Activated CD8-positive, alpha-beta T cell treated with anti-CD3 and anti-CD28 coated beads for 36 hours (primary cell): ENCODE measurements at regions not wholly inside any gene's neighbourhood (a gene's known extent, or its start where the extent isn't known, plus 50 kb on each side); places are given as distances from the start of the nearest gene placed in this dataset.

ENCODE experiments used
- ATAC-seq: fragments of 200-7000 bp; cut with Tn5 transposase; one replicate; pipeline ENCODE4 v1.10.0; 2021; ENCODE audit warnings: mild to moderate bottlenecking, moderate library complexity
- CTCF ChIA-PET: fragments of 350-600 bp; sonication (Branson Sonifier 250); formaldehyde crosslinking; loops from one replicate; lab custom pipeline; 2021; ENCODE audit warnings: antibody characterized with exemption; lab: Charles Lee
- POLR2A ChIA-PET: fragments of 350-600 bp; sonication (Branson Sonifier 250); formaldehyde crosslinking; loops from one replicate; lab custom pipeline; 2021; ENCODE audit warnings: antibody characterized with exemption; lab: Charles Lee
- DNase-seq: peaks from one replicate; pipeline ENCODE4 v3.0.0-alpha.2; 2020
- H3K27ac Mint-ChIP-seq: one replicate; pipeline ENCODE4 v1.8.0; 2021; ENCODE audit warnings: mild to moderate bottlenecking, mixed read lengths
- H3K27me3 Mint-ChIP-seq: one replicate; pipeline ENCODE4 v1.8.0; 2021; ENCODE audit warnings: mixed read lengths
- H3K36me3 Mint-ChIP-seq: one replicate; pipeline ENCODE4 v1.8.0; 2021; ENCODE audit warnings: low read depth, mixed read lengths
- H3K4me1 Mint-ChIP-seq: one replicate; pipeline ENCODE4 v1.8.0; 2021; ENCODE audit warnings: low read depth, mixed read lengths
- H3K4me3 Mint-ChIP-seq: one replicate; pipeline ENCODE4 v1.8.0; 2021; ENCODE audit warnings: mild to moderate bottlenecking, moderate library complexity, mixed read lengths
- H3K9me3 Mint-ChIP-seq: one replicate; pipeline ENCODE4 v1.8.0; 2021; ENCODE audit warnings: mixed read lengths
- intact Hi-C: fragments of 100-400 bp; cut with micrococcal nuclease; formaldehyde crosslinking; loops from one replicate; pipeline ENCODE4 v1.10.0; 2022
- TF ChIP-seq, protein P1 (sequence below): fragments of 200-600 bp; IDR thresholded peaks from one replicate; pipeline ENCODE4 v1.8.0; 2022; ENCODE audit warnings: antibody characterized with exemption, mild to moderate bottlenecking

DNA sequence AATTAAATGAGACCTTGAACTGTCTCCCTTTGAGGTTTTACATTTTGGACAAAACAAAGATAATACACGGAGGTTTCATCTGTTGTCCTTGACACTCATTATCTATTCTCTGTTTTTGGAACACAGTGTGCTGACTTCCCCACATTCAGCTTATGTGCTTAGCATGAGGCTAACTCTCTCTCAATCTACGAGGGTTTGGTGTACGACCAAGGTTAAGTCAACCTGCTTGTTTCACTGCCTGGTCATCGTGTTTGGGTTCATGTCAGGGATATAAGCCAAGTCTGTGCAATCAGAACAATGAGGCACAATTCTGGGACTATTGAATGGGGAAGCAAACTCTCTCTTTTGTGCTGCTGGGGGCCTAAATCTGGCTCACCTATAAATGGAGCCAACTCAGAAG is 328.5 kb upstream of the USP25 start:
- Mint-ChIP-seq H3K4me3 (no peak overlapping the region), H3K27me3 (no peaks in the 10 kb centered on the region)
- CTCF ChIA-PET = no interaction called here

DNA sequence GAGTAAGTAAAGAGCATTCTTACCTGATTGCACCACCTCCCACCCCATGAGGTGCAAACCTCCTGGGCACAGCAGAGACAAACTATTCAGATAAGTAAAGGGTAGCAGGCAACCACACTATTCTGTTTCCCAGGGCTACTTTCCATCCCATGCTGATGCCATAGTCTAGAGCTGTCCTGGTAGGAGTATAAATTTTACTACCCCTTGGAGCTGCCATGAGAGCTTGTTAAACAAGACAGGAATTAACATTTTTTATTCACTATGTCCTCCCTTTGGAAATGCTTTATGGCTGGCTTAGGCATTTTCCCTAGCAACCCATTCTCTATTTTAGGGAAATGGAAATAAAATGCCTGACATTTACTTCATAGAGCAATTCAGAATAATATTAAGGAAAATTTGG is 324.6 kb upstream of the USP25 start:
- Mint-ChIP-seq H3K36me3 (no peaks in the 10 kb centered on the region), H3K4me1 (no peaks in the 10 kb centered on the region), H3K27ac (no peak overlapping the region), H3K9me3 (no peaks in the 10 kb centered on the region), H3K27me3 (no peaks in the 10 kb centered on the region), H3K4me3 (no peak overlapping the region)
- DNase-seq (no peak), ATAC-seq (no peak)
- POLR2A ChIA-PET = interaction anchor here (0.6 kb wide), 1 partner anchor 57 kb away, joined by 3 read pairs; no protein-coding TSS in a partner anchor
- TF ChIP-seq, protein P1, sequence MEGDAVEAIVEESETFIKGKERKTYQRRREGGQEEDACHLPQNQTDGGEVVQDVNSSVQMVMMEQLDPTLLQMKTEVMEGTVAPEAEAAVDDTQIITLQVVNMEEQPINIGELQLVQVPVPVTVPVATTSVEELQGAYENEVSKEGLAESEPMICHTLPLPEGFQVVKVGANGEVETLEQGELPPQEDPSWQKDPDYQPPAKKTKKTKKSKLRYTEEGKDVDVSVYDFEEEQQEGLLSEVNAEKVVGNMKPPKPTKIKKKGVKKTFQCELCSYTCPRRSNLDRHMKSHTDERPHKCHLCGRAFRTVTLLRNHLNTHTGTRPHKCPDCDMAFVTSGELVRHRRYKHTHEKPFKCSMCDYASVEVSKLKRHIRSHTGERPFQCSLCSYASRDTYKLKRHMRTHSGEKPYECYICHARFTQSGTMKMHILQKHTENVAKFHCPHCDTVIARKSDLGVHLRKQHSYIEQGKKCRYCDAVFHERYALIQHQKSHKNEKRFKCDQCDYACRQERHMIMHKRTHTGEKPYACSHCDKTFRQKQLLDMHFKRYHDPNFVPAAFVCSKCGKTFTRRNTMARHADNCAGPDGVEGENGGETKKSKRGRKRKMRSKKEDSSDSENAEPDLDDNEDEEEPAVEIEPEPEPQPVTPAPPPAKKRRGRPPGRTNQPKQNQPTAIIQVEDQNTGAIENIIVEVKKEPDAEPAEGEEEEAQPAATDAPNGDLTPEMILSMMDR = no peak
- intact Hi-C loops = no loop called here
- CTCF ChIA-PET = no interaction called here

More for the DNA sequence above, 328.5 kb upstream of the USP25 start:
- DNase-seq (no peak), ATAC-seq (no peak)
- H3K27ac Mint-ChIP-seq = no peak overlapping the region
- no peaks in the 10 kb centered on the region for H3K4me1 Mint-ChIP-seq
- POLR2A ChIA-PET = no interaction called here
- intact Hi-C loops = no loop called here
- TF ChIP-seq, protein P1 = no peak
- no peaks in the 10 kb centered on the region for H3K9me3 Mint-ChIP-seq
- H3K36me3 Mint-ChIP-seq = no peaks in the 10 kb centered on the region

DNA sequence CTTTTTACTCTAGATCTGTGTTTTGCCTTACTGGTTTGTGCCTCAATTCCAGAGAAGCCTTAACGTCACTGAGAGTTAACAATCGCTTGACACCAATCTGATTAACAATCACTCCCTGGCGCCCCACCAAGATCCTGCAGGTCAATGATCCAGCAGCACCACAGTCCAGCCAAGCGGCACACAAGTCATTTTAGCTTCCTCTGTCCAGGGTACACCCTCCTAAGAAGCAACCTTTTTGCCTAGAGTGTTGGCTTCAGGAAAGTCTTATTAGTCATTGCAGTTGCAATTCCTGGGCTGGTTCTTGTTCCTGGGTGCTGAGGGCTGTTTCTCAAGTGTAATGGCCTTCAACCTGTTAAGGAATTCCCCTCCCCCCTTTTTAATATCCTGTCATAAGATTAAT is 323.0 kb upstream of the USP25 start:
- Mint-ChIP-seq H3K4me3 (no peak overlapping the region), H3K36me3 (peaks cover 2% of the 10 kb centered on the region), H3K27me3 (no peaks in the 10 kb centered on the region), H3K27ac (no peak overlapping the region), H3K9me3 (peaks cover 3% of the 10 kb centered on the region), H3K4me1 (no peaks in the 10 kb centered on the region)
- TF ChIP-seq, protein P1 = no peak
- CTCF ChIA-PET = no interaction called here
- DNase-seq (no peak), ATAC-seq (no peak)
- POLR2A ChIA-PET = no interaction called here
- intact Hi-C loops = no loop called here

DNA sequence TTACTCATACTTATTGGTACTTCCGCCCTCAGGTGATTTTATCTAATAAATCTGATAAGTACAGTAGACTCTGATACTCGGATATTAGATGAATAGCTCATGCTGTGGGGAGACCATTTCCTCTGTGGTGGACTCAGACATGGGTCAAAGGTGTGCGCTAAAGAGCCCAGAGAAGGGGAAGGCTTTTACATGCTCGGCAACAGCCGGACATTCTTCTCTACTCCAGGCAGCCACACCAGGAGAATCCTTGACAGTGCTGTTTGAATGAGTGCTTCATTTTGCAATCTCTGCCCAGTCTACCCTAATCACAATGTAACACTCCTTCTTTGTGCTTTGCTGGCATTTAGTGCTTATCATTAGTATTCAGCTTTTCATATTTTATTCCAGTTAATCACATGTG is 322.2 kb upstream of the USP25 start:
- no peaks in the 10 kb centered on the region for H3K4me1 Mint-ChIP-seq
- H3K27me3 Mint-ChIP-seq = no peaks in the 10 kb centered on the region
- ATAC-seq (no peak), DNase-seq (no peak)
- POLR2A ChIA-PET = no interaction called here
- no peak overlapping the region for H3K4me3 Mint-ChIP-seq
- TF ChIP-seq, protein P1 = no peak
- intact Hi-C loops = no loop called here
- CTCF ChIA-PET = no interaction called here
- H3K9me3 Mint-ChIP-seq = peaks cover 10% of the 10 kb centered on the region
- no peak overlapping the region for H3K27ac Mint-ChIP-seq
- peaks cover 2% of the 10 kb centered on the region for H3K36me3 Mint-ChIP-seq

DNA sequence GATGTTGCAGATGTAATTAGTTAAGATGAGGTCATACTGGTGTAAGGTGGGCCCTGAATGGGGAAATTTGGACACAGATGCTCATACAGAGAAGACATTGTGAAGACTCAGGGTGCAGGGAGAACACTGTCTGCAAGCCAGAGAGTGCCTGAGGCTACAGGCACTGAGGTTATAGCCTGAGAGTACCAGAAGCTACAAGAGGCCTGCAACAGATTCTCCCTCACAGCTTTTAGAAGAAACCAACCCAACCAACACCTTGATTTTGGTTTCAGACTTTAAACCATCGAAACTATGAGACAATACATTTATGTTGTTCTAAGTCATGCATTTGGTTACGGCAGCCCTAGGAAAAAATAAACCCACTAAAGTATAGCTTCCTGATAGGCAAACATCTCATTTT is 321.7 kb upstream of the USP25 start:
- Mint-ChIP-seq H3K36me3 (peaks cover 2% of the 10 kb centered on the region), H3K4me1 (no peaks in the 10 kb centered on the region), H3K4me3 (no peak overlapping the region), H3K27me3 (no peaks in the 10 kb centered on the region), H3K27ac (no peak overlapping the region), H3K9me3 (peaks cover 10% of the 10 kb centered on the region)
- ChIA-PET POLR2A (no interaction called here), CTCF (no interaction called here)
- DNase-seq (no peak), ATAC-seq (no peak)
- intact Hi-C loops = no loop called here
- TF ChIP-seq, protein P1 = no peak
